ENCODE measurements at regions not wholly inside any gene's neighbourhood (a gene's known extent, or its start where the extent isn't known, plus 50 kb on each side); places are given as distances from the start of the nearest gene placed in this dataset.

GRCh38 chr3:177530908-177531307 lies 333.6 kb upstream of the TBL1XR1 start:
- no peak for DNase-seq (ENCODE audit: low read depth in 2 of 2)

DNA sequence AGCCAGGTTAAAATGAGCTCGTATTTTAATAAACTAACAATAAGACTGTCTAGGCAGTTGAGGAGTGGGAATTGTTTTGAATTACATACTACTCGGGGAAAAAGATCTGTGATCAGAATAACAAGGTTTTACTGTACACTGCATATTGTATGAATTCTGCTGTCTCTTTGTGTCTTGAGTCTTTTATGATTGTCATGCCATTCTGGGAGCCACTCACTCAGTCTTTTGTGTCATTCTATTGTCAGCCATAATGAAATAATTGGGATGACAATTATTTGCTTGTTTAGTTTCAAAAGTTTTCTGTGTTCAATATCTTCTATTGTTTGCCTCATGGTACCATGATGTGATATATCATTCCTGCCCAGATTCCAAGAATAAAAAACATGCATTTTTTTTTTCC lies 339.6 kb upstream of the TBL1XR1 start:
- no peak for DNase-seq (ENCODE audit: low read depth in 2 of 2)

GRCh38 chr3:177537612-177538011 lies 340.3 kb upstream of the TBL1XR1 start:
- no peak for DNase-seq (ENCODE audit: low read depth in 2 of 2)

- no peak for DNase-seq (ENCODE audit: low read depth in 2 of 2)
Observed at GRCh38 chr3:177538048-177538749, 340.9 kb upstream of the TBL1XR1 start.

GRCh38 chr3:177538750-177539730 lies 341.8 kb upstream of the TBL1XR1 start:
- no peak for DNase-seq (ENCODE audit: low read depth in 2 of 2)

- DNase-seq (ENCODE audit: low read depth in 2 of 2) = no peak
Observed at GRCh38 chr3:177541541-177541940, 344.3 kb upstream of the TBL1XR1 start.

- no peak for DNase-seq (ENCODE audit: low read depth in 2 of 2)
Observed at GRCh38 chr3:177545964-177546363, 348.7 kb upstream of the TBL1XR1 start.

GRCh38 chr3:177547711-177548350 lies 350.5 kb upstream of the TBL1XR1 start:
- no peak for DNase-seq (ENCODE audit: low read depth in 2 of 2)

DNA sequence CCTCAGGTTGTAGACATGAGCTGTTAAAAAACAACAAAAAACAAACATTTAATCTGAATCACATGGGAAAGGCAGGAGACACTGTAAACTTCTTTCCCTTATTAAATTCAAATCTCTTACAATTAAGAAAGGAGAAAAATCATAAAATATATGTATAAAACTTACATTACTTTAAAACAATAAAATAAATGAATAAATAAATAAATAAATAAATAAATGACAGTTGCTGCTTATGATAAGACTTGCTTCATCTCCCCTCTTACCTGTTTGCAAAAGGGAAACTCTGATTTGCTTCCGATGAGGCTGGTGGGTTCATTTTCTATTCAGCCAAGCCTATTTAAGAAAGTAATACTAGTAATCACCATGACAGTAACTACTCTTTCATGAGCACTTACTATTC lies 353.4 kb upstream of the TBL1XR1 start:
- DNase-seq (ENCODE audit: low read depth in 2 of 2) = no peak

- DNase-seq (ENCODE audit: low read depth in 2 of 2) = no peak
Observed at GRCh38 chr3:177551431-177551836, 354.2 kb upstream of the TBL1XR1 start.

GRCh38 chr3:177552051-177552450 lies 354.8 kb upstream of the TBL1XR1 start:
- no peak for DNase-seq (ENCODE audit: low read depth in 2 of 2)

DNA sequence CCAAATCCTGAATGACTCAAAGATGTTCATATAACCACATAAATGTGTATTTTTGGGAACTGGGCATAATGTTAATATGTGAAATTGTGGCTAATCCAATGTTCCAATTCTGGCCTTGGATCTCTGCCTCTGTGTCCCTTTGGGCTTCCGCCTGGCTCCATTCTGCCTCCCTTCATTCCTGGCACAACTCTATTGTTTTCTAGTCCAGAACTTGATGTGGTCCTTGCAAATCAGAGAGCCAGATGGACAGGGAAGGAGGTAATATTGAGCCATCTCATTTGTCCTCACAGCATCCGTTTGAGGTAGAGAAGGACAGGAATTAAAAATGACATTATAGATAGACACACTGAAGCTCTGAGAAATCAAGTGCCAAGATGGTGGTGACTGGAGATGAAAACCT lies 355.7 kb upstream of the TBL1XR1 start:
- no peak for DNase-seq (ENCODE audit: low read depth in 2 of 2)

GRCh38 chr3:177553579-177553978 lies 356.3 kb upstream of the TBL1XR1 start:
- no peak for DNase-seq (ENCODE audit: low read depth in 2 of 2)

DNA sequence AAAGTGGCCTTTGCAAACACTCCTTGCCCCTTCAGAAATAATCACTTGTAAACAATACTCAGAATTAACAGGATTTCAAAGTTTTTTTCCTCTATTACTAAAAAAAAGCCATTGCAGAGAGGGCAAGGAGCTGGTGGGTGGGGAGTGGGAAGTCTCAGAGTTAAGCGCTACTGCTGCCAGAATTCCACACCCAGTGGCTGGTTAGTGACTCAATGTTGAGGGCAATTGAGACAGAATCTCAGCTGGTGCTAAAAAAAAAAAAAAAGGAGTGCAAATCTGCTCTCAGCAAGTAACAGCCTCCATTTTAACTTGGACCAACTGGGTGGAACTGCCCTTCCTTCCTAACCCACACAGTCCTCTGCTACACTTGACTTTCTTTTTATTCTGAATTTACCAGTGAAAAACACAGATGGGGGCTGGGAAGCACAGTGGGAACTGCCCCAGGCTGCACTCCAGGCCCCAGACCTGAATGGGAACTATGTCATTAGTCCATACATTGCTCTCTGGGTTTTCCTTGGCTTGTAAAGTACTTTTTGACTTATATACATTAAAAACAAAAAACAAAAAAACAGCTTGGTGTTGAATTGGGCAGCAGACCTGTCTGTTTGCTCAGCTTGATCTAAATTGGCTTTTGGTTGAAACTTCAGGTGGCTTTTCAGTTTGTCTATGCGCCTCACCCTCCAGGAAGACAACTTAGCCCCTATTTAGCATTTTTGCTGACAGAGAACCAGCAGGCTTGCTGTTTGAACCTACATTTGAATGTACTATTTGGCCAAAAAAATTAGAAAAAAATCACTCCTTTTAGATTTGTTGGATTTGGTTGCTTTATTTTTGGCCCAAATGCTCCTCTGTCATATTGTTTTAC lies 357.8 kb upstream of the TBL1XR1 start:
- DNase-seq (ENCODE audit: low read depth in 2 of 2) = no peak

- DNase-seq (ENCODE audit: low read depth in 2 of 2) = no peak
Observed at GRCh38 chr3:177557548-177557947, 360.3 kb upstream of the TBL1XR1 start.

DNA sequence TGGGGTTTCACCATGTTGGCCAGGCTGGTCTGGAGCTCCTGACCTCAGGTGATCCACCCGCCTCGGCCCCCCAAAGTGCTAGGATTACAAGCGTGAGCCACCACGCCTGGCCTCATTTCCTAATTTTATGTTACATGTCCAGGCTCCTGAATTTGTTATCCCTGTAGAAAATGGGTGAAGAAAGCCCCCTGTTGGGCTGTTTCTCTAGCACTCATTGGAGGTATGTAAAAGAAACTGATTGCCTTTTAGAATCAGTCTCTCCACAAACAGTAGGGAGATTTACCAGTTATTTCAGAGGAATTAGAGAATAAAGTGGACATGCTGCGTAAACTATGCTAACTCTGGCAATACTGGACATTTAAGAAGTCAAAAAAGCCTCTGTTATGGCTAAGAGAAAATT lies 364.1 kb upstream of the TBL1XR1 start:
- DNase-seq (ENCODE audit: low read depth in 2 of 2) = no peak

GRCh38 chr3:177561769-177562392 lies 364.6 kb upstream of the TBL1XR1 start:
- no peak for DNase-seq (ENCODE audit: low read depth in 2 of 2)

DNA sequence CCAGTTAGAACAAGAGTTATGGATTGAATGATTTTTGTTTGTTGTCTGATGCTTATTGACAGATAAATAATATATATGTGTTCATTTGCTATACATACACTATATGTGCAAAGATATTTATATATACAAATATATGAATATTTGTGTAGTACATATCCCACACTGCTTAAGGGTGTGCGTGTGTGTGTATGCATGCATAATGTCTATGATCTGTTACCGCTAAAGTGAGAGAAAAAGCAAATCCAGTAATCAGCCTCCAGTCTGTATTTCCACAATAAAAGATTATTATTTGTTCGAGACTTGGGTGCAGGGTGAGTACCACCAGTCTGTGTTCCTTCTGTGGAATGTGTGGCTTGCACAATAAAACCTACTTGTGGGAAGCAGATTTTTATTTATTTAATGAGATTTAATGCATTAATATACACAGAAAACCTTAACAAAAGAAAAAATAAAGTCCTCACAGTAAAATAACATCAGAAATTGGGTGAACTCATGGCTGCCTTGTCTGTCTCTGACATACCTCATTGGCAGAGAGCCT lies 366.0 kb upstream of the TBL1XR1 start:
- no peak for DNase-seq (ENCODE audit: low read depth in 2 of 2)

GRCh38 chr3:177563792-177564191 lies 366.5 kb upstream of the TBL1XR1 start:
- DNase-seq (ENCODE audit: low read depth in 2 of 2) = no peak

- no peak for DNase-seq (ENCODE audit: low read depth in 2 of 2)
Observed at GRCh38 chr3:177565981-177566380, 368.7 kb upstream of the TBL1XR1 start.

- DNase-seq (ENCODE audit: low read depth in 2 of 2) = no peak
Observed at GRCh38 chr3:177567833-177568232, 370.6 kb upstream of the TBL1XR1 start.

Data from fibroblast of skin of left quadriceps (primary cell).